GM21576 (cell line): ENCODE measurements at regions not wholly inside any gene's neighbourhood (a gene's known extent, or its start where the extent isn't known, plus 50 kb on each side); places are given as distances from the start of the nearest gene placed in this dataset.
"Not testable (repeated sequence)": the region's sequence is repeated elsewhere in the genome, so short reads cannot be mapped to it uniquely, and the experiment has no call there.

Source experiments
- ATAC-seq: cut with Tn5 transposase; IDR thresholded peaks from one replicate; pipeline ENCODE4 v1.9.1; 2021; ENCODE audit warnings: mild to moderate bottlenecking, moderate library complexity; ENCODE audit not compliant: unreplicated experiment

- no peak for ATAC-seq
Measured at GRCh38 chrX:73963682-73964081, 111.2 kb upstream of the XIST start.

GRCh38 chrX:73962948-73963347 is 110.4 kb upstream of the XIST start:
- ATAC-seq, result no peak

- not testable (repeated sequence) for ATAC-seq
Measured at GRCh38 chrX:73961867-73962266, 109.4 kb upstream of the XIST start.

DNA sequence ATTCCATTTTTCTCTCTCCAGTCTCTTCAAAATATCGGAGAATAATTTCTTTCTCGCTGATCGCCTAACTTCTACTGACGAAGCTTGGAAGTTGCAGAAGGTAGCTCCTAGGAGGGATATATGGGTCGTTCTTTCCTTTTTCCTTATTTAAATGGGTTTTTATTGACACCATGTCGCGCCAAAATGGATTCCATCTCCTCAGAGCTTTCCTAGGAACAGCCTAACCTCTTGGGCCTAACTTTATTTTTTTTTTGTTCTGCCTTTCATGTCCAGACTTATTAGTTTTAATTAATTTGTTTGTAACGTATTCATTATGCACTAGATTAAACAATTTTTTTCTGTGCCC is 92.0 kb upstream of the XIST start:
- ATAC-seq, result no peak

DNA sequence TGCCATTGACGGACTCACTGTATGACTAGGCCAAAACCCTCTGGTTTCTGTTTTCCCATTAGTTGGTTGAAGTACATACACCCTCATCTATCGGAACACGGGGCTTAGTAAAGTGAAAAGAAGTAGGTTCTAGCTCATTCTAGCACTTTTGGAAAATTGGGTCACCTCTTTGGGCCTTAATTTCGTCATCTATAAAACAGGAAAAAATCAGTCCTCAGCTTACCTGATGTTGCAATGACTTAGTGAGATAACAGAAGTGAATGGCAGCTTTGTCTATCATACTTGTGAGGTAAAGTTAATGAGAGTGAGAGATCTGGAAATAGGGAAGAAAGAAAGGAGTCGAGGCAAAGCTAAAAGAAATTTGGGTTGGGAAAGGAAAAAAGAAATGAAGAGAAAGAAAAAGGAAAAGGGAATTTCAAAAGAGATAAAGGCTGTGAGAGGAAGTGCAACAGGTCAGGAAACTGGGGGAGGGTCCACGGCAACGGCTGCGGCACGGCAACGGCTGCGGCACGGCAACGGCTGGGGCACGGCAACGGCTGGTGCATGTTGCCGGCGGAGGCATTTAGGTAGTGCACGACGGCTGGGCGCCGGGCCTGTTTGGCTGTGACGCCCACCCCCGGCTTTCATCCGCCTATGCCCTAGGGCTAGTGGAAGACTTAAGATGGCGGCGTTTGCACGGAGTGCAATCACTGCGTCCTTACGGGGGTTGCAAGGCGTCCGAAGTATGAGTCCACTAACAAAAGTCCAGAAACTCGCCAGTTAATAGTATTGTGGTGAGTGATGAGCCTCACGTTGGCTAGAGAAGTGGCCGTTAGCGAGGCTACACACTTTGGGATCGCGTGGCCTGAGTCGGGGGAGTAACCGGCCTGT is 91.4 kb upstream of the XIST start:
- ATAC-seq, result peak; percentile 98

DNA sequence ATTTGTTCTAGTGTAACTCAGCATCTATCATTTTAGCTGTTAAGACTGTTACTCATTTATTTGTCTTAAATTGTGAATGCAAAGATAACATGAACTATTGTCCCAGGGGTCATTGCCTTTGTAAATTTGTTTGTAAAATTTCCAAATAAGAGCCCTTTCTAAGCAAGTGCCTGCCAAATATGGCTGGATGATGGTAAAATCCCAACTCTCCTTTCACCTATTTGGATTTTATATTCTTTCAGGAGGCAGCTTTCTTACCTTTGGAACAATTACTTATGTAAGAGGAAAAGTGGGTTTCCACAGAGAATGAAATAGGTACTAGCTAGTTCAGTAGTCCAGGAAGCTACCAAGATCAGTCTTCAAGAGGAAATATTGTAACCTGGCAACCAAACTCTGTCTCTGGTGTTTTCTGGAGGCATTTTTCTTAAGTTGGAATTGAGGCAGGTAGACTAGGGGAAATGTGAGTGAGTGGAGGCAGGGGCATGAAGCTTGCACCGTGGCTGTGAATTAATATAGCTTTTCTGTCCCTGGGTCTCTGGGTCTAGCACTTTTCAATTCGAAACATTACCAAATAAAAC is 88.5 kb upstream of the XIST start:
- no peak for ATAC-seq

- ATAC-seq, result not testable (repeated sequence)
Measured at GRCh38 chrX:73937843-73938242, 85.3 kb upstream of the XIST start.

GRCh38 chrX:73932522-73932921 is 80.0 kb upstream of the XIST start:
- ATAC-seq, result no peak

DNA sequence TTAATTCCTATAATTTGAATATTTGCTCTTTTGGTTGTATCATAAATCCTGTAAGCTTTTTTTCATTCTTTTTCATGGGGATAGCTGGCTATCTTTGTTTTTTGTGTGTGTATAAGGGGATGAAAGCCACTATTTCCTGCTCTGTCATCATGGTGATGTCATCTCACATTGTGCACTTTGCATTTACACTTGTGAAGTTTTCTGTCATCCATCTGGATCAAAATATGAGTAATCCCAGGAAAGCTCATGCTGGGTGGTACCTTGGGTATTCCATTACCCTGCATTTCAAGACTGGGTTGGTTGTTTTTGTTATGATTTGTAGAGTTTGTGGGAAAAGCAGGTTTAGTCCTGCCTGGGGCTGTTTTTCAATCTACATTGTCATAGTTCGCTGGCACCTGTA is 77.8 kb upstream of the XIST start:
- no peak for ATAC-seq

DNA sequence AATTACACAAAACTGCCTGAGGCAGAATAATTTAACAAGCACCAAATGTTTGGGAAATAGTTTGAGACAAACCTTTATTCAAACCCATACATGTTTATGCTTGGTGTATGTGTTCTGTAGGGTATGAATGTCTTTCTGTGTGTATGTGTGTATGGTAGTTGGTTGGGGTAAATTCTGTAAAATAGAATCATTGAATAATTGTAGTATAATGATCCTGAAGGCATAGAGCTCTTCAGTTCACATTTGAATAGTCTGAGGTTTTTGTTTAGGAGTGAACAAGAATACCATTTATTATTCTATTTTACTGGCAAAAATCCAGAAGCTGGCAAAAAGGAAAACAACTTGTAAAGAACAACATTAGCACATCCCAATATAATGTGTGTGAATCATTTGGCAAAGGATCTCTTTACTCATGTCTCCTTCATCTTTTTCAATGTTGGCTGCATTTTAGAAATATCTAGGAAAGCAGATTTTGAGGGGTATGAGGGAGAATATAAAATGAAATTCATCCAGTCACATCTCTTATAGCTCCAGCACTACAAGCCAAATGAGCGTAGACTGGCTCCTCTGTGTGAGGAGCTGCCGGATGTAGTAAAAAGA is 70.4 kb upstream of the XIST start:
- ATAC-seq, result no peak

DNA sequence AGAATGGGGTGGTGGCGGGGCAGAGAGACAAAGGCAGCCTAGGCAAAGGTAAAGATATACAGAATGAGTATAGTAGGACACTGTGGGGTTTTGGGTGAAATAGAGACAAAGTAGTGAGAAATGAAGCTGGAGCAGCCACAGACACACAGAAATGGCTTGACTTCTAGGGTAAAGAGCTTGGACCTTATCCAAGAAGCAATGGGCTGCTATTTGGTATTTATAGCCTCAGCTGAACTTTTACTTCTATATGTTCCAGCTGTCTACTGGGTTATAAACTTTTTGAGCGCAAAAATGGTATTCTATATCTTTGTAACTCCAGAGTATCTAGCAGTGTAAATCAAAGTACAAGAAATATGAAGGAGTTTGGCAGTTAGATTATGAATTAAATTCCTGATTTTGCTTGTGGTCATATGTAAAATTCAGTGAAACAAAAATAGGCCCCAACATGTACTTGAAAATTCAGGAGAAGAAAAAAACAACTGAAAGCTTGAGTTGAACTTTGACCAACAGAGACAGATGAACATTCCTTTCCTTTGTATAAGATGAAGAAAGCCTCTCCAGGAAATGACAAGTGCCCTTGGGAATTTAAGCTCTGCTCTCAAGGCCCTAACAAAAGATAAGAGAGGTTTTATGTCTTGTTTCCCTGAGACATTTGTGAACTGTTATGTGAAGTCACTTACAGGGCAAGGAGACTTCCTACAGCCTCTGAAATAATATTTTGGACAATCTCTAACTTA is 64.6 kb upstream of the XIST start:
- no peak for ATAC-seq

DNA sequence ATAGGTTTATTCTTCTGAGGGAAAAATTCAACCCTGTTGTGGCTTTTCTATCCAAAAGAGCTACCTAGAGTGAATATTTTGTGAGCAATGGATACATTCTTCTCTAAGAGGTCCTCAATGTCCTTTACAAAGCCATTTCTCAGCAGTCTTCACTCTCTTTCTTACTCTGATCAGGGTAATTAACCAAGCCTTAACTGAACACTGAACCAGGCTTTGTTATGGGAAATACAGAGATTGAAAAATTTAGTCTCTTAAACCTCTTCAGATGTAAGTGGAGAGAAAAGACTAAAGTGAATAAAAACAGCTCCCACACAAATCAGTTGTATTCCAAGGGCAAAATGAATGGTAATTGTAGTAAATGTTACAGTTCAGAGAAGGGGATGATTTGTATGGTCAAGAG is 64.0 kb upstream of the XIST start:
- ATAC-seq, result no peak

- ATAC-seq, result not testable (repeated sequence)
Measured at GRCh38 chrX:73914792-73915191, 62.3 kb upstream of the XIST start.

- ATAC-seq, result no peak
Measured at GRCh38 chrX:73913580-73913979, 61.1 kb upstream of the XIST start.

DNA sequence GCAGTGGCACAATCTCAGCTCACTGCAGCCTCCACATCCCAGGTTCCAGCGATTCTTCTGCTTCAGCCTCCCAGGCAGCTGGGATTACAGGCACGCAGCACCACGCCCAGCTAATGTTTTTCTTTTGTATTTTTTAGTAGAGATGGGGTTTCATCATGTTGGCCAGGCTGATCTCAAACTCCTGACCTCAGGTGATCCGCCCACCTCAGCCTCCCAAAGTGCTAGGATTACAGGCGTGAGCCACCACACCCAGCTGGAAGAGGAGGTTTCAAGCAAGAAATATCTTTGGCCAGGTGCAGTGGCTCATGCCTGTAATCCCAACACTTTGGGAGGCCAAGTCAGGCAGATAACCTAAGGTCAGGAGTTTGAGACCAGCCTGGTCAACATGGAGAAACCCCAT is 59.4 kb upstream of the XIST start:
- not testable (repeated sequence) for ATAC-seq

DNA sequence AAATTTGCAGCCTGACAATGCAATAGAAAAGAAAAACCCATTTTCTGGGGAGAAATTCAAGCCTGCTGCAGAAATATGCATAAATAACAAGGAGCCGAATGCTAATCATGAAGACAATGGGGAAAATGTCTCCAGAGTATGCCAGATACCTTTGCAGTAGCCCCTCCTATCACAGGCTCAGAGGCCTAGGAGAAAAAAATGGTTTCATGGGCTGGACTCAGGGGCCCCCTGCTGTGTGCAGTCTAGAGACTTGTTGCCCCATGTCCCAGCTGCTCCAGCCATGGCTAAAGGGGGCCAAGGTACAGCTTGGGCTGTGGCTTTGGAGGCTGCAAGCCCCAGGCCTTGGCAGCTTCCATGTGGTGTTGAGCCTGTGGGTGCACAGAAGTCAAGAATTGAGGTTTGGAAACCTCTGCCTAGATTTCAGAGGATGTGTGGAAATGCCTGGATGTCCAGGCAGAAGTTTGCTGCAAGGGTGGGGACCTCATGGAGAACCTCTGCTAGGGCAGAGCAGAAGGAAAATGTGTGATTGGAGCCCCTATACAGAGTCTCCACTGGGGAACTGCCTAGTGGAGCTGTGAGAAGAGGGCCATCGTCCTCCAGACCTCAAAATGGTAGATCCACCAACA is 53.3 kb upstream of the XIST start:
- ATAC-seq, result not testable (repeated sequence)

GRCh38 chrX:73903941-73904340 is 51.4 kb upstream of the XIST start:
- ATAC-seq, result no peak
